ENCODE measurements at regions not wholly inside any gene's neighbourhood (a gene's known extent, or its start where the extent isn't known, plus 50 kb on each side); places are given as distances from the start of the nearest gene placed in this dataset.

- no peaks in the 10 kb centered on the region for H3K4me1 Mint-ChIP-seq (ENCODE audit: unreplicated experiment)
- H3K4me3 Mint-ChIP-seq, result no peak overlapping the region
- peaks cover 4% of the 10 kb centered on the region for H3K9me3 Mint-ChIP-seq
- DNase-seq (ENCODE audit: extremely low spot score, unreplicated experiment), result no peak
- H3K27ac Mint-ChIP-seq, result no peak overlapping the region
- H3K36me3 Mint-ChIP-seq, result no peaks in the 10 kb centered on the region
- TF ChIP-seq CTCF (conservative IDR thresholded peaks at IDR 0.05), result no peak
- peaks cover 31% of the 10 kb centered on the region for H3K27me3 Mint-ChIP-seq
Observed at GRCh38 chr20:37611852-37612251, 82.0 kb upstream of the CTNNBL1 start.

- no peak for TF ChIP-seq CTCF (conservative IDR thresholded peaks at IDR 0.05)
- H3K27me3 Mint-ChIP-seq, result peaks cover 30% of the 10 kb centered on the region
- H3K36me3 Mint-ChIP-seq, result no peaks in the 10 kb centered on the region
- no peak overlapping the region for H3K4me3 Mint-ChIP-seq
- no peaks in the 10 kb centered on the region for H3K4me1 Mint-ChIP-seq (ENCODE audit: unreplicated experiment)
- H3K9me3 Mint-ChIP-seq, result peaks cover 4% of the 10 kb centered on the region
- DNase-seq (ENCODE audit: extremely low spot score, unreplicated experiment), result no peak
- H3K27ac Mint-ChIP-seq, result no peak overlapping the region
Observed at GRCh38 chr20:37611346-37611745, 82.5 kb upstream of the CTNNBL1 start.

GRCh38 chr20:37610203-37610798, 82.6 kb upstream of the BLCAP start:
- no peaks in the 10 kb centered on the region for H3K9me3 Mint-ChIP-seq
- no peak for DNase-seq (ENCODE audit: extremely low spot score, unreplicated experiment)
- no peak overlapping the region for H3K27ac Mint-ChIP-seq

GRCh38 chr20:37602634-37603033, 75.0 kb upstream of the BLCAP start:
- H3K9me3 Mint-ChIP-seq, result no peaks in the 10 kb centered on the region

More at GRCh38 chr20:37610203-37610798, 82.6 kb upstream of the BLCAP start:
- no peak overlapping the region for H3K4me3 Mint-ChIP-seq
- peaks cover 33% of the 10 kb centered on the region for H3K27me3 Mint-ChIP-seq
- no peak for TF ChIP-seq CTCF (conservative IDR thresholded peaks at IDR 0.05)
- H3K4me1 Mint-ChIP-seq (ENCODE audit: unreplicated experiment), result no peaks in the 10 kb centered on the region
- H3K36me3 Mint-ChIP-seq, result no peaks in the 10 kb centered on the region

GRCh38 chr20:37600486-37600885, 72.8 kb upstream of the BLCAP start:
- no peak overlapping the region for H3K4me3 Mint-ChIP-seq
- no peaks in the 10 kb centered on the region for H3K36me3 Mint-ChIP-seq
- no peak overlapping the region for H3K27ac Mint-ChIP-seq
- H3K27me3 Mint-ChIP-seq, result peaks cover 66% of the 10 kb centered on the region
- no peaks in the 10 kb centered on the region for H3K9me3 Mint-ChIP-seq
- TF ChIP-seq CTCF (conservative IDR thresholded peaks at IDR 0.05), result no peak
- no peak for DNase-seq (ENCODE audit: extremely low spot score, unreplicated experiment)
- peaks cover 17% of the 10 kb centered on the region for H3K4me1 Mint-ChIP-seq (ENCODE audit: unreplicated experiment)

More at GRCh38 chr20:37602634-37603033, 75.0 kb upstream of the BLCAP start:
- Mint-ChIP-seq H3K27me3 (peaks cover 72% of the 10 kb centered on the region), H3K4me3 (no peak overlapping the region), H3K4me1 (ENCODE audit: unreplicated experiment) (peaks cover 12% of the 10 kb centered on the region), H3K27ac (no peak overlapping the region), H3K36me3 (no peaks in the 10 kb centered on the region)
- DNase-seq (ENCODE audit: extremely low spot score, unreplicated experiment), result no peak
- no peak for TF ChIP-seq CTCF (conservative IDR thresholded peaks at IDR 0.05)

Data from type B pancreatic cell (in vitro differentiated cells).